Head of caudate nucleus (tissue), 42 donors: ENCODE measurements at regions not wholly inside any gene's neighbourhood (a gene's known extent, or its start where the extent isn't known, plus 50 kb on each side); places are given as distances from the start of the nearest gene placed in this dataset.

Experiments used
- DNase-seq, 42 donors: peaks; one replicate each; pipeline versions ENCODE4 v3.0.0 to v3.0.0-alpha.2; 2020 to 2021; ENCODE audit warnings: mixed read lengths in 7 of 42
- intact Hi-C: fragments of 100-400 bp; cut with DNase I; formaldehyde crosslinking; loops from one replicate; pipeline ENCODE4 v1.15.0; 2022

DNA sequence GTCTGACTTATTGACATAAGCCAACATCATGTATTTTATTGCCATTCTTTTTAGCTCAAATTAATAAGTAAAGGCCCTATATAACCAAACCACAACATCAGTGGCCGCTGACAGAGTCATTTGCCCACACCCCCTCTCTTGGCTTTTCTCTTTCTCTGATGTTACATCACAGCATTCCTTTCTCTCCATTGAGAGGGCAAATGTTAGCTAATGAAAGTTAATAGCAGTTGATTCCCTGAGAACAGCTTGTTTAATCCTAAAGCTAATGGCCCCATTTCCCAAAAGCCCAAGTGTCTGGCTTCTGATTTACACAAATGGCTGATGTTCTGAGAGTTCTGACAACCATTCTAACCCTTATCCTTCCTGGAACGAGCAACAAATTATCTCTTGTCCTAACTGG, 308.8 kb downstream of the SNAPC1 start:
- intact Hi-C loops: no loop called here
- no peak for DNase-seq

GRCh38 chr14:62076368-62076767, 314.1 kb downstream of the SNAPC1 start:
- intact Hi-C loops: no loop called here
- DNase-seq: no peak

DNA sequence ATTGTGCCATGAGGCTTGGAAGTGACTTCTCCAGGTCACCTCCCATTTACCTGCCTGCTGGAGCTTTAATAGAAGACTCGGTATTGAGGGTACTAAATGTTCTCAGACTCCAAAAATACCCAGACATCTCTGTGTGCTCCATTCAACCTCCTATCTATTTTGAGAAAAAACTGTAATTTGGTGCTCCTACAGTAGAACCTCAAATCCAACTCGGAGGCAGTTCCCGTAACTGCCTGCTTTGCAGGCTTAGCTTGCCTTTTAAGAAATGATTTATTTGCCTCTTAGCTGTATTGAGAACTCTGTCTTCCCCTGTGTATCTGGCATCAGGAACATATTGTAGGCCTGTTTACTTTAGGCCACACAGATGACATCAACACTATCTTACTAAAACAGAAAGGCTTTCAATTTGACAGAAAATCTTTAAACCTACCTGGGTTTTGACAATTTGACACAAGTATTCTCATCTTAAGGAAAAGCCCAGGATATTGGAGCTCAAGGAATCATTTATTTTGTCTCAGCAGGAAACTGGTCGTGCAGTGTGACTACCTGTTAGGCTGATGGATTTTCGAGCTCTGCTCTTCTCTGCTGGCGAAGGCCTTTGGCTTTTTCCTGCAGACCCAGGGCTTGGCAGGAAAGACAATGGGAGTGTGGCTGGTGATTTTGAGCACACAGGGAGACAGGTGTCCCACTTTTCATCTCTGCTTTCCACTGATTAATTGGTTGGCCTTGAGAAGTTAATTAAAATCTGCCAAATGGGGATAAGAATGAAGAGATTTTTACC, 314.8 kb downstream of the SNAPC1 start:
- DNase-seq: peak in 15 of 42 donors; percentile 7 to 66 (median 29)
- intact Hi-C loops: no loop called here

DNA sequence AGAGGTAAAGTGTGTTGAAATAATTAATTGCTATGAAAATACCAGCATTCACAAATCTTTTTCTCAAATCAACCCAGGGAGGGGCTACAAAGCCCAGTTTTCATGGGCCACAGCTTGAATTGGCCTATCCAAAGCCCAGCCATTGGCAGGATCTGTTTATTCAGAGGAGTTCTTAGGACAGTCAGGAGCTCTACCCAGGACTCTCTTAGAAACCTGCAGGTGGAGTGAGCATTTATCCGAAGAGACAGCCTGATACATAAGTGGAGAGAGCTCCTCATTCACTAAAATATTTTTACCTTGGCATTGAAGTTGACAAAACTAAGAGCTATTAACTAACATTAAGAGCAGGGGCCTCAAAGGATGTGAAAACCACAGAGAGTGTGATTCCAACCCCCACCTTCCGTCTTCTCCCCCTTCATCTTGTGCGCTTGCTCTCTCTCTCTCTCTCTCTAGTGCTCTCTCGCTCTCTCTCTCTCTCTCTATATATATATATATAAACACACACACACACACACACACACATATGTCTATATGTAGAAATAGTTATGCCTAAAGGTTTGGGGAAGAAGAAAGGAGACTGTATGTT, 315.5 kb downstream of the SNAPC1 start:
- DNase-seq: no peak
- intact Hi-C loops: no loop called here

DNA sequence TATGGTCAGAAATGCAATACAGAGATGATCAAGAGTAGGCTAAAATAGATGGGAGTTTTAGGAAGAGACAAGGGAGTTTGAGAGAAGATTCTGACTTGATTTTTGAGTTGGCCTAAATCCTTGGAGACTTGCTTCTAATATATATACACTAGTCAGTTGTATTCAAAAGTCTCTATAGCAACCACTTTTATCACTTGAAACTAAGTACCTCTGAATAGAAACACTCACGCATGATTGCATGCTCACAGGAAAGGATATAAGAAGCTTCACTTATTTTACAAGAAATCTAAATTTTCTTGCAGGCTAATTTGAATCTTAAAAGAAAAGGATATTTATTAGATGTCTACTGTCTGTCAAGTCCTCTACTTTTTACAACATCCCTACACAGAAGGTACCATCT, 316.8 kb downstream of the SNAPC1 start:
- DNase-seq: no peak
- intact Hi-C loops: no loop called here

DNA sequence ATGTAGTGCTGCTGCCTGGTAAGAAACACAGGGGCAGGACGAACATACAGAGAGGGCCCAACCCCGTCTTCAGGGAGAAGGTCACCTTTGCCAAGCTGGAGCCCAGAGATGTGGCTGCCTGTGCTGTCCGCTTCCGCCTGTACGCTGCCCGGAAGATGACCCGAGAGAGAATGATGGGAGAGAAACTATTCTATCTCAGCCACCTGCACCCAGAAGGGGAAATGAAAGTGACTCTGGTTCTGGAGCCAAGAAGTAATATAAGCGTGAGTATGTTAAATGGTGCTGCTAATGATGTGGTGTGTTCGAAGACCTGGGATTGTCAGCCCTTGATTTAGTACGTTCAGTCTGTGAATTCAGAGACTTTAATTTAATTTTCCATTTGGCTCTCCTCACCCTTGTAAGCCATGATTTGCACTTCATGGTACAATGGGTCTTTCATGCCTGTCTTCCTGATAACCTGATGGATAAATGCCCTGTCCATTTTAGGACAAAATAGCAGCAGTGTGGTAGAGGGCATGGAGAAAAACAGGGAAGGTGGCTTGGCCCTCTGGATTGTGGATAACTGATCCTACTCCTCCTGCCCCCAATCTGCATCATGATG, 318.9 kb downstream of the SNAPC1 start:
- intact Hi-C loops: no loop called here
- DNase-seq: no peak

- no peak for DNase-seq
- intact Hi-C loops: no loop called here
Measured at GRCh38 chr14:62081951-62082350, 319.7 kb downstream of the SNAPC1 start.

DNA sequence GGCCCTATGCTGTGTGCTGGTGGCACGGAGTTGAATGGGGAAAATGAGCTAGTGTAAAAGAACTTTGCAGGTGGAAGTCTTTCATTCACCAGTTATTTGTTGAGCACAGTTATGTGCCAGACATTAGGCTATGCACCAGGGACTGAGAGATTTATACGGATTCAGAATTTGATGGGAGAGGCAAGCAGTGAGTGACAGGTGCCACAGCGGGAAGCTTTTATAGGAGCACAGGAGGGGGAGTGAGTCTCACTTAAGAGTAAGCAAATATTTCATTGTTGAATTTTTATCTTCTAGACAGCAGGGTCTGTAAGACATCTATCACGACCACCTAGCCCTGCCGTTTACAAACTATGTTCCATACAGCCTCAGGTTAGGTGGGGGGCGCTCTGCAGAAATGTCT, 320.6 kb downstream of the SNAPC1 start:
- no peak for DNase-seq
- intact Hi-C loops: no loop called here

GRCh38 chr14:62084020-62084419, 321.8 kb downstream of the SNAPC1 start:
- DNase-seq: peak; percentile 11 to 86 (median 56)

DNA sequence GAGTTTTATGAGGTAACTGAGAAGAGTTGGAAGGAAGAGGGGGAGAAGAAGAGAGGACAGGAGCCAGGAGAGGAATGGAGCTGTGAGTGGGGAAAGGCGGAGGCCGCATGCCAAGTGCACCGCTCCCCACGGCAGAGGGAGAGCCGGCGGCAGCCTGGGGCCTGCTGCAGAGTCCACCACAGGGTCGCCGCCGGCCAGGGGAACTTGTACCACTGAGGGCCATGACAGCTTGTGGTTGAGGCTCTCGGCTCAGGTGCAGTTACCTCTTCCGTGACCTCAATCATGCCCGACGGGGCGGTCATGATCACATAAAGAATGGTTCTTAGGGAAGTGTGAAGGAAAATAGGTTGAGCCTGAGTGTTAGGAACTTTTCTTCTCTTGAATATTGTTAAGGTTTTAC, 325.0 kb downstream of the SNAPC1 start:
- intact Hi-C loops: no loop called here
- DNase-seq: no peak

More at GRCh38 chr14:62084020-62084419, 321.8 kb downstream of the SNAPC1 start:
- intact Hi-C loops: no loop called here

GRCh38 chr14:62093736-62094135, 331.5 kb downstream of the SNAPC1 start:
- no peak for DNase-seq
- intact Hi-C loops: no loop called here

- intact Hi-C loops: no loop called here
- DNase-seq: no peak
Measured at GRCh38 chr14:62097072-62097471, 334.9 kb downstream of the SNAPC1 start.

- intact Hi-C loops: no loop called here
- no peak for DNase-seq
Measured at GRCh38 chr14:62097824-62098223, 335.6 kb downstream of the SNAPC1 start.

DNA sequence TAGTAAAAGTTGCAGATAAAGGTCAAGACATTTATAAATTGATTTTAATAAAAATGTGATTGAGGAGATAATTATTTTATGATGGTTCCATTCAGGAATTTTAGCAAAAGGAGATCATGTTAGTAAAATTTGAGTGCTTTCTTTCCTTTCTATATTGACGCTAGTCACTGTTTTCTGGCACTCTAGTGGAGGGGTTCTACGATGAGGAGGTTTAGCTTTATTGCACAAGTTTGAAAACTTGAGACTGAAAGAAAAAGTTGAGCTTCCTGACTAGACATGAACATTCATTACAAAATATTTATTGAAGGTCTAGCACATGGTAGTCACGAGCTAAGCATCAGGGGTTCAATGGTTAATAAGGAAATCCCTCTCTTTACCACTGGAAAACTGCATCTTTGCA, 336.1 kb downstream of the SNAPC1 start:
- intact Hi-C loops: no loop called here
- no peak for DNase-seq

GRCh38 chr14:62099091-62099490, 336.9 kb downstream of the SNAPC1 start:
- intact Hi-C loops: no loop called here
- DNase-seq: no peak

DNA sequence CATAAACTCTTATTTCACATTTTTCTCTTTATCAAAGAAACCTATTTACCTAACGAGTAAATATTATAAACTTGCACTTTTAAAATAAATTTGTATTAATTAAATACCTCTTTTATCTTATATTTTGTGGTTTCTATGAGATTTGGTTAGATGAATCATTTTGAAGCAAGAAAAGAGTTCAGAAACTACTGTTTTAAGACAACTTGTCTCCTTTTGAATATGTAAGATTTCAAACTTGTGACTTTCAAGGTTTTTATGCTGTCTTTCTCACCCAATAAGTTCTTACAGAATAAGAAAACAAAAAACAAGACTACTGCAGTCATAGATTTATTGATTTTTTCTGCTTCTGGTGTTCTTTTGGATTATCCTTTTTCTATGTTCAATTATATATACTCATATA, 339.0 kb downstream of the SNAPC1 start:
- intact Hi-C loops: no loop called here
- no peak for DNase-seq

DNA sequence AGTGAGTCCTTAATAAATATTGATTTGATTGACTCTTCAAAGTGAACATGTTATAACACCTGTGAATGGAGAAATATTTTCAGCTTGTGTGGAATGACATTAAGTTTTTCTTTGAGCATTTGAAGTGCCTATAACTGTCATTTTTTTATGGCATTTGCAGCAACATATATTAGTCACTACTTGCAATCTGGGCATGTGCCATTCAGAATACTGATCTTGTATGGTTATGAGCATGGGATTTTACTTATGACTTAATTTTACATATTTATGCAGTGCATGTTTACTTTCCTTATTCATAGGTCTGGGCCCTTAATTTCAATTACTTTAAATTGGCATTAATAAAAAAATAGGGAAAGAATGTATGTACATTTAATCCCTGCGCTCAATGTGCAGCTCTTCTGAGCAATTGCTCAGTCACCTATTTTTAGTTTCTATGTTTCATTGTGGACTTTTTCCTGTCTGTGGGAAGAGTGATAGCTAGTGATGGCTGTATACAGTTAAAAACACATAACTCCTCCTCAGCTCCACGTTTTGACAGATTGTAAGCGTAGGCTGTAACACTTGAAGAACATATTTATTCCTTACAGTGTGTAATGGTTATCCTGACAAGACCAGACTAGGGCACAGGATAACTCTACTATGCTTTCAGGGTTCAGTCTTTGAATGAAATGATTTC, 339.6 kb downstream of the SNAPC1 start:
- DNase-seq: peak in 1 of 42 donors; percentile 40
- intact Hi-C loops: no loop called here

GRCh38 chr14:62102349-62102725, 340.1 kb downstream of the SNAPC1 start:
- intact Hi-C loops: no loop called here
- DNase-seq: no peak

GRCh38 chr14:62103464-62103863, 341.2 kb downstream of the SNAPC1 start:
- intact Hi-C loops: no loop called here
- no peak for DNase-seq

- no peak for DNase-seq
- intact Hi-C loops: loop anchor here (10.0 kb wide), 1 partner anchor 216 kb away; no protein-coding TSS in a partner anchor
Measured at GRCh38 chr14:62110941-62111340, 348.7 kb downstream of the SNAPC1 start.
